NT2/D1 (cell line): ENCODE measurements at regions not wholly inside any gene's neighbourhood (a gene's known extent, or its start where the extent isn't known, plus 50 kb on each side); places are given as distances from the start of the nearest gene placed in this dataset.

Source experiments
- SUZ12 ChIP-seq: IDR thresholded peaks from 2 replicates; pipeline ENCODE4 v1.6.1; 2011; ENCODE audit not compliant: insufficient read length, insufficient read depth; ENCODE audit errors: extremely low read depth
- YY1 ChIP-seq: IDR thresholded peaks from 2 replicates; pipeline ENCODE4 v1.6.1; 2011; ENCODE audit not compliant: insufficient read length, insufficient read depth
- ZNF274 ChIP-seq: IDR thresholded peaks from 2 replicates; pipeline ENCODE4 v1.6.1; 2011; ENCODE audit warnings: mild to moderate bottlenecking, low read depth, low read length

DNA sequence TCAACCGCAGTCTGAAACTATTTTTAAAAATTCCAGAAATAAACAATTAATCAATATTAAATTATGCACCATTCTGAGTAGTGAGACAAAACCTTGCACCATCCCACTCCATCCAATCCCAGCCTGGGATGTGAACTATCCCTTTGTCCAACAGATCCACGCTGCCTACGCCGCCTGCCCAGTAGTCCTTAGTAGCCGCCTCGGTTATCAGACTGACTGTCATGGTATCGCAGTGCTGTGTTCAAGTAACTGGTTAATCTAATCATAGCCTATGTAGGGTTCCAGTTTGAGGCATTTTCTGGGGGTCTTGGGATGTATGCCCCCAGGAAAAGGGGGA is 437.7 kb downstream of the HS3ST3B1 start:
- TF ChIP-seq YY1 (no peak), ZNF274 (no peak), SUZ12 (no peak)
